GM10266 (cell line): ENCODE measurements at regions not wholly inside any gene's neighbourhood (a gene's known extent, or its start where the extent isn't known, plus 50 kb on each side); places are given as distances from the start of the nearest gene placed in this dataset.

Source experiments
- DNase-seq: peaks from one replicate; pipeline ENCODE4 v3.0.0; 2012; ENCODE audit errors: extremely low spot score
- TF ChIP-seq, protein P1 (sequence below): IDR thresholded peaks from 2 replicates; pipeline ENCODE4 v1.5.1; 2012; ENCODE audit warnings: mild to moderate bottlenecking, low read depth; ENCODE audit not compliant: control insufficient read depth, insufficient read depth; ENCODE audit errors: missing control alignments

DNA sequence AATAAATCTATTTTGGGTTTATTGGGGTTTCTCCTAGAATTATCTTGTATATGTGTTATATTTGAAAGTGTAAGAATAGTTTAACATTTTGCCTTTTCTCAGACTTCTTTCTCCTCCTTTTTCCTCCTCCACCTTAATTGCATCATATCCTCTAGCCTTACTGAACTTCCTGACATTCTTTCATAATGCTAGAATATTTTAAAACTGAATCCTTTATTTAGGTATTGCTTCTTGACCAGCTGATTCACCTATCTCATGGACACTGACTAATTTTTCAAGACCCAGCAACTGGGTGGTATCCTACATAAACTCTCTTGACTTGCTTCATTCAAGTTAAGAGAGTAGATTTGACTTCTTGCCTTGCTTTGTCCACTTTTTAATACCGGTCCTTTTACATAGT is 1508.9 kb downstream of the STIM2 start:
- DNase-seq = no peak
- TF ChIP-seq, protein P1, sequence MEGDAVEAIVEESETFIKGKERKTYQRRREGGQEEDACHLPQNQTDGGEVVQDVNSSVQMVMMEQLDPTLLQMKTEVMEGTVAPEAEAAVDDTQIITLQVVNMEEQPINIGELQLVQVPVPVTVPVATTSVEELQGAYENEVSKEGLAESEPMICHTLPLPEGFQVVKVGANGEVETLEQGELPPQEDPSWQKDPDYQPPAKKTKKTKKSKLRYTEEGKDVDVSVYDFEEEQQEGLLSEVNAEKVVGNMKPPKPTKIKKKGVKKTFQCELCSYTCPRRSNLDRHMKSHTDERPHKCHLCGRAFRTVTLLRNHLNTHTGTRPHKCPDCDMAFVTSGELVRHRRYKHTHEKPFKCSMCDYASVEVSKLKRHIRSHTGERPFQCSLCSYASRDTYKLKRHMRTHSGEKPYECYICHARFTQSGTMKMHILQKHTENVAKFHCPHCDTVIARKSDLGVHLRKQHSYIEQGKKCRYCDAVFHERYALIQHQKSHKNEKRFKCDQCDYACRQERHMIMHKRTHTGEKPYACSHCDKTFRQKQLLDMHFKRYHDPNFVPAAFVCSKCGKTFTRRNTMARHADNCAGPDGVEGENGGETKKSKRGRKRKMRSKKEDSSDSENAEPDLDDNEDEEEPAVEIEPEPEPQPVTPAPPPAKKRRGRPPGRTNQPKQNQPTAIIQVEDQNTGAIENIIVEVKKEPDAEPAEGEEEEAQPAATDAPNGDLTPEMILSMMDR = no peak

GRCh38 chr4:28373191-28373590 is 1512.5 kb downstream of the STIM2 start:
- DNase-seq = no peak
- TF ChIP-seq, protein P1 = no peak

GRCh38 chr4:28373601-28374000 is 1513.0 kb downstream of the STIM2 start:
- TF ChIP-seq, protein P1 = no peak
- DNase-seq = no peak

DNA sequence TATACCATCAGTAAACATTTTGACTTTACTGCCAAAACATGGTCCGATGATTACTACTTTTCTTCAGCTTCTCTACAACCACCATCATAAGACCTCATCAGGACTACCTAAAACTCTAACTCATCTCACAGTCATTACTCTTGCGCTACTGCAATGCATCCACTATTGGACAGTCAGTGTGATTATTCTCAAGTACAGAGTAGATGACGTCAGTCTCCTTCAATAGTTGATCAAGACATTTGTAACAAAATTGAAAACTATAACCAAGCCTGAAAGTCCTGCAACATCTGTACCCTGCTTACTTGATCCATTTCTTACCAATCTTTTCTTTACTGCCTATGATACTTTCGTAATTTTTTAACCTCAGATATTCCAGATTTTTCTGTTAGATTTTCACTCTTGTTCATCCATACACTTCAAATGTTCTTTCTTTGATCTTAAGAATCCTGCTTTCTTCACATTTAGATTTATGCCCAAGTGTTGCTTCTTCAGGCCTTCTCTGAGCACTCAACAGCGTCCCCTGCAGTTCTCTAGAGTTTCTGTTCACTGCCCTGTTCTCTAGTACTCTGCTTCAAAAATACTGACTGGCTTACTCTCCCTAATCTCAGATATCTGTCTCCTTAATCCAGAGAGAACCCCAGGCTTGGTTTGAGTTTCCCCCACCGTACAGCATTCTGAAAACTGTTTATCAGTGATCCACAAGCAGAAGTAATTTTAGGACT is 1517.6 kb downstream of the STIM2 start:
- DNase-seq = no peak
- TF ChIP-seq, protein P1 = no peak

- no peak for DNase-seq
- TF ChIP-seq, protein P1 = no peak
Observed at GRCh38 chr4:28385801-28386200, 1525.2 kb downstream of the STIM2 start.

- DNase-seq = no peak
- TF ChIP-seq, protein P1 = no peak
Observed at GRCh38 chr4:28386776-28387175, 1526.1 kb downstream of the STIM2 start.

DNA sequence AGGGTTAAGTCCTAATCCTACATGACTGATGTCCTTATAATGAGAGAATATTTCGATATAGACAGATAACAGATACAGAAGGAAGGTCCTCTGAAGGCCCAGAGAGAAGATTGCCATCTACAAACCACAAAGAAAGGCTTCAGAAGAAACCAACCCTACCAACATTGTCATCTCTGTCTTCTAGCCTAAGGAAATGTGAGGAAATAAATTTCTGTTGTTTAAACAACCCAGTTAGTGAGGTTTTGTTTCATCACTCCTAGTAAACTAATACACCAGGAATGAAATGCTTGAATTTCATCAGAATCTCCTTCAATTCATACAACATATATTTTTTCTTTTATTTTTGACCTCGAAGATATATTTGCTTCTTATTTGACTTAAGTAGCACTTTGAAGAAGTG is 1527.8 kb downstream of the STIM2 start:
- no peak for DNase-seq
- TF ChIP-seq, protein P1 = no peak
